ENCODE measurements at regions not wholly inside any gene's neighbourhood (a gene's known extent, or its start where the extent isn't known, plus 50 kb on each side); places are given as distances from the start of the nearest gene placed in this dataset.
A peak's percentile ranks its signal among the peaks of the same experiment; 100 is the strongest.

GRCh38 chr4:22097596-22097995, 149.0 kb upstream of the KCNIP4 start:
- DNase-seq: no peak

- DNase-seq: no peak
These were observed 145.6 kb upstream of the KCNIP4 start for GRCh38 chr4:22094217-22094616.

DNA sequence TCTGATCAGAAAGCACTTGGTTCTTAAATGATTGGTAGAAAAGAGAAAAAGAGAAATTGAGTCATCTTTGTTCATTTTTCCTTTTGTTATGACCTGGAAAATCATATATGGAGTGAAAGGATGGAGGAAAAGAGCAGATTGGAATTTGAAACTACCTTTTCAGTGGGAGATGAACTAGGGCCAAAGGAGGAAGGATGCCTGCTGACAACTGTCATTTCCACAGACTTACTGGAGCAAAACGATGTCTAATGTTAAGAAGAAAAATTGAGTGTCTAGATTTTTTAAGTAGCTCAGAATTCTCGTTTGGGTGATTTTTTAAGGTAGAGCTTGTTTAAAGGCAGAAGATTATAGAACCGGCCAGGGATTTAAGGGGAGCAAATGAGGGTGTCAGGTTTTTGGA, 144.6 kb upstream of the KCNIP4 start:
- no peak for DNase-seq

DNA sequence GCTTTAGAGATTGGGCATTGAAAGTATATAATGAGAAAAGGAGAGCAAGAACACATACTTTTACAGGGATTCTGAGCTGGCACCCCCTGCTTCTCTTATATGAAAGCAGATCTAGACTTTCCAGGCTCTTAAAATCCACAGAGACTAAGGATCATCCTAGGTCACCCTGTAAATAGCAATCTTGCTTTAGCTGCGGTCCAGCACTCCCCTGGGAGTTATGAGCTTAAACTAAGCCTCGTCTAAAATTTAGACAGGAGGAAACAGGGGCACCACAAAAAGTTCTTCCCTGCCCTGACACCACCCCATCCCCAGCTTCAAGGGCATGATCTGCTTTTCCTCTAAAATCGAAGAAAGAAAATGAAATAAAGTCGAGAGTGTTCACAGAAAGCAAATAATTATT, 143.3 kb upstream of the KCNIP4 start:
- DNase-seq: peak in 1 of 2 experiments; percentile 21

DNA sequence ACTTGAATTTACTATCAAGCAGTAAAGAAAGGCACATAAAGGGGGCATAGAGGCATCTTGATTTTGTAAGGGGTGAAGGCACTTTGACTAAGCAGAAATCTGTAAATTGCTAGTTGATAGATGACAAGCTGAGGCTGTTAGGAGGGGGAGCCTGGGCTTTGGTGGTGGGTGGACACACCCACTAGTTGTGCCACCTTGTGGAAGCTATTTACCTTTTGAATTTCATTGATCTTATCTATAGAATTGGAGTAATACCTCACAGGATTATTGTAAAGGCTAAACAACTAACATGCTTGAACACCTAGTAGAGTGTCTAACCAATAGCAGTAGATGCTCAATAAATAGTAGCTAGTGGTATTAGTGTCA, 142.8 kb upstream of the KCNIP4 start:
- DNase-seq: no peak

DNA sequence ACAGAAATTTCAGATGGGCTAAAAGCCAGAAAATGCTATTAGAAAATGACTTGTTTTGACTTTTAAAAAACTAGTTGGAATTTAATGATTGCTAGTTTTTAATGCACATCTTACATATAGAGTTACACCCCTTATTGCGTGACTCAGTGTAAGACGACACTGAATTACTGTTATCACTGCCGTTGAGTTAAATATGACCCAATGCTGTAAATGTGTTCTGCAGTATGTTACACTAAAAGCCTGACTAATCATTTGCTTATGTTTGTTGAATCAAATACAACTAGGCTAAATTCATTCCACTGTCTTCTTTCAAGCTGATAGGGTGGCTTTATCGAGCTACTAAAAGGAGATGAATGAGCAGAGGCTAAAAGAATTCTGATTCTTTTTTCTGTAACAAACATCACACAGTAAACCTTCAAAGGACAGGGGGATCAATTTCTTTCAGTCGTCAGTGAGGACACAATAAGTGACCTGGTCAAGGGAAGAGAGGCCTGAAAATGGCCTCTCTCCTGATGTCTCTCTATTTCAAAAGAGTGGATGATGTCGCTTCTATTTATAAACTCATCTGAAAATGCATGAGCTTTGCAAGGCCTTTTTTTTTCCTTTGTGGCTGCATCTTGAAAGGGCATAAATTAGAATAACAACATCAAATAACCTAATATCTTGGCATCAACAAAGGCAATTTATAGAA, 142.2 kb upstream of the KCNIP4 start:
- no peak for DNase-seq

GRCh38 chr4:22077571-22077970, 129.0 kb upstream of the KCNIP4 start:
- no peak for DNase-seq

DNA sequence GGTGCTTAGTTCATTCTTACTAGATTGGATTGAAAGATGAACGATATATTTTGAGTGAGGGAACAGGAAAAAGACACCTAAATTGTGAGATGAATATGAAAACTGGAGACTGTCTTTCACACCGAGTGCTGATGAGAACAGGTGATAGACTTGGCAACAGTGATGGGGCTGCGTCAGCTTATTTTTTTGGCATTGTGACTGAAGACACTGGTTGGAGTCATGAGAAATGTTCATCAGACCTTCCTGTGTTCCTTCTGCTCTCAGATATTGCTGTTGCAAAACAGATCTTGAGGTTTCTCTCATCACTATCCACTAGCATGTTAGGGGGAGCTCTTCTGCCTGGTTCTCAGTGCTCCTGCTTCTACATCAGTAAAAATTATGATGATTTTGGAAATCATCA, 124.2 kb upstream of the KCNIP4 start:
- no peak for DNase-seq

GRCh38 chr4:22072240-22072639, 123.7 kb upstream of the KCNIP4 start:
- DNase-seq: no peak

DNA sequence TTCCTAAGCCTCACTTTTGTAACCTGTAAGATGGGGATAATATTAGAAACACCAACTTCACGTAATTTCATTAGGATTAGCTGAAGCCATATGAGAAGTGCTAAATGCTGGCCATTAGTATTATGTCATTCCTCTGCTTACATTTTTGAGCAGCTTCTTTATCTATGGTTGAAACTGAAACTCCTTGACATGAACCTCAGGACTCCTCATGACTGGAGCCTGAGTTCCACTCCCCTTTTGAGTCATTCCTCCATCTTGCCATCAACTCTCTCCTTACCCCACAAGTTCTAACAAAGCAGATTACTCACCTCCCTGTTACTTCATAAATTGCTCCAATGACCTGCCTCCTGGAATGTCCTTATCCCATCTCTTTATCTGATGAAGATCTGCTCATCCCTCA, 123.2 kb upstream of the KCNIP4 start:
- DNase-seq: no peak

DNA sequence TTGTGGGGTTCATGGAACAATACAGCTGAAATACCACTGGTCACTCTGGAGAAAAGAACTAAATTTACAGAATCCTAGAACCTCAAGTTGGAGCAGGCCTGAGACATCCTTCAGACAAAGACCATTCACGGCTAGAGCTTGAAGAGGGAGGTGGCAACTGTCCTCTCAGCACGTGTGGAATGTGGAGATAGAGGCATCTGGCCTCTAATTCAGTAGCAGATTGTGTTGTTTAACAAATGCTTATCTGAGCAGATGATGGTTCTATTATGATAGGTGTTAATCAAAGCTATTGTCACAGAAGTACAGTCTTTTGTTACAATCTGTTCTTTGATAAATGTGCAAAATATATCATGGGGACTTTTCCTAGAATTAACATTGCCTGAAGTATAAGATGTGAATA, 121.7 kb upstream of the KCNIP4 start:
- DNase-seq: peak; percentile 35 to 75

DNA sequence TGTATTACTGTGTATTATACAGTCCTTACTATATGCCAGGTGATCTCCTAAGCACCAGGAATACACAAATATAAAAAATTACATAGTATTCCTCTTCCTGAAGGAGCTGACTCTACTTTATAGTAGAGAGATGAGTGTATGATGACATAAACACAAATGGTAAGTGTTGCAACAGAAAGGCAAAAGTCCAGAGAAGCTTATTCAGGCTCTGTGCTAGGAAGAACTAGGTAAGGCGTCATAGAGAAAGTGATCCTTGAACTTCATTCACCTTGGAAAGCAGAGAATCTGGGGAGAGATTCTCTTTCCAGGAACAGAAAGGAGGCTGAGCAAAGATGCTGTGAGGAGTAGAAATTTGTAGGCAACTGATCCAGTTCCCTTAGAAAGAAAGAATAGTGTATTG, 115.0 kb upstream of the KCNIP4 start:
- no peak for DNase-seq

GRCh38 chr4:22062676-22063075, 114.1 kb upstream of the KCNIP4 start:
- no peak for DNase-seq

GRCh38 chr4:22055954-22056353, 107.4 kb upstream of the KCNIP4 start:
- no peak for DNase-seq

DNA sequence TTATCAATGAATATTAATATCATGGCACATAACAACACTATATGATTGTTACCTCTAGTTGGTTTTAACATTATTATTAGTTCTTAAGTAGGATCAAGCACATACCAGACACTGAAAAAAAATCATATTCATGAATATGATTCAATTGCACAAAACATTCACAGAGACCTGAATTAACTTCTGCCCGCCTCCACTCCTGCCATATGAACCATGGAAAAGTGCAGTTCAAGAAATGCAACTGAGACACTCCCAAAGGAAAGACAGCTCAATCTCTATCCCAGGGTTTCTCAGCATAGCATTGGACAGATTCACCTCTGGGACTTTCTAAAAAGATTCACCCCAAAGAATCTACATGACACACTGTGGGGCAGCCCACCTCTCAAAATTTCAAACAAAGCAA, 103.5 kb upstream of the KCNIP4 start:
- no peak for DNase-seq

DNA sequence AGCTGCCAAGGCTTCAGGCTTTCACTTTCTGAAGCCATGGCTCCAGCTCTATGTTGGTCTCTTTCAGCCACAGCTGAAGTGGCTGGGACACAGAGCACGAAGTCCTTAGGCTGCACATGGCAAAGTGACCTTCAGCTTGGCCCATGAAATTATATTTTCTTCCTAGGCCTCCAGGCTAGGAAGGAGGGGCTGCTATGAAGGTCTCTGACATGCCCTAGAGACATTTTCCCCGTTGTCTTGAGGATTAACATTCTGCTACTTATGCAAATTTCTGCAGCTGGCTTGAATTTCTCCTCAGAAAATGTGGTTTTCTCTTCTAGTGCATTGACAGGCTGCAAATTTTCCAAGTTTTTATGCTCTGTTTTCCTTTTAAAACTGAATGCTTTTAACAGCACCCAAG, 99.8 kb upstream of the KCNIP4 start:
- DNase-seq: peak in 1 of 2 experiments; percentile 33

- no peak for DNase-seq
These were observed 99.2 kb upstream of the KCNIP4 start for GRCh38 chr4:22047793-22048192.

GRCh38 chr4:22045051-22045630, 96.6 kb upstream of the KCNIP4 start:
- DNase-seq: no peak

GRCh38 chr4:22031423-22031822, 82.9 kb upstream of the KCNIP4 start:
- DNase-seq: no peak

- DNase-seq: no peak
These were observed 82.3 kb upstream of the KCNIP4 start for GRCh38 chr4:22030881-22031280.

DNA sequence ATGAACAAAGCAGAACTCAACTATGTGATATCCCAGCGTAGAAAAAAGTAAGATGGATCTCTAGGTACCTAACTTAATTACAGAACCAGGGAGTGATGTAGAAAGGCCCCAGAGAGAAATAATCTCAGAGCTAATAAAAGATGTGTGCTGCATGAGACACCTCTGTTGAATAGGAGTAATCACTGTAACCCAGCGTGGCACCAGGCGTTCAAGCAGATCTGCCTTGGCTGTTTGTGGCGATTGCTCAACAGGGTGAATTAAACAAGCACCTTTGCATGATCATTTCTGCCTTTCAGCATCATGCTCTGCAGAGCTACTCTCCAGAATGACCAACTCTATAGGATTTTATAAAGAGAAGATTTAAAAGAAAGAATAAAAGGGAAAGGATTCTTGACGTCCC, 81.7 kb upstream of the KCNIP4 start:
- no peak for DNase-seq

- no peak for DNase-seq
These were observed 81.2 kb upstream of the KCNIP4 start for GRCh38 chr4:22029803-22030202.

GRCh38 chr4:22021106-22021505, 72.5 kb upstream of the KCNIP4 start:
- DNase-seq: no peak

DNA sequence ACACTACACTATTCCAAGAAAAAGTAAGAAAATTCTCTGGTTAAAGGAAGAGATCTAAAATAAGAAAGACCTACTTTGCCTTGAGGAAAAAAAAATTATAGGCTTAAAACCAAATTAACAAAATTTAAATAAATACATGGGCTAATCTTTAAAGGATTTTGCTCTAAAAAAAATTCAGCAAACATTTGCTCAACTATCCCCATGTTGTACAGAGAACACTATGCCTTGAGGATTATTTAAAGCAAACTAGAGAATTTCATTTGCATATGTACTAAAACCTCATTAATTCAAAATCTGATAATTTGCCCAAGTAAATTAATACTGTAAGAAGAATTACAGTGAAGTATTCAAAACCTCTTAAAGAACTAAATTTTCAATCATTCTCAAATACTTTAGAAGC, 71.6 kb upstream of the KCNIP4 start:
- no peak for DNase-seq

DNA sequence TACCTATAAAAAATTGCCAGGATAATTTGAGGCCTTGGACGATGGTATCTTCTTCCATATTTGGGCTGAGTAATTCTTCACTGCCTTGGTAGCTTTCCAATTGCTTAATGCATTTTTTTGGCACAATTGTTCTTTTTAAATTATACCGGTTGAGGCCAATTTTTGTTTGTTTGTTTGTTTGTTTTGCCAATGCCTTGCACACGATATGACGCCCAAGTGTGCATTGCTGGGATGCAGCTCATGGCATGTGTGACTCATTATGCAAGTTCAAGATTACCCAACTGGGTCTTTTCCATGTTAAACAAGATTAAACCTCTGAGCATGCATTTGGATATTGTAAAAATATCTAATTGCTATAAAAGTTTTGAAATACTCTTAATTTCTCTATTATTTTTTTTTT, 71.1 kb upstream of the KCNIP4 start:
- no peak for DNase-seq
